K562 (cell line): ENCODE measurements at regions not wholly inside any gene's neighbourhood (a gene's known extent, or its start where the extent isn't known, plus 50 kb on each side); places are given as distances from the start of the nearest gene placed in this dataset.

Experiments
- BACH1 ChIP-seq: fragments of 200-800 bp; sonication (Bioruptor generic); IDR thresholded peaks from 2 replicates; pipeline ENCODE4 v1.6.1; 2016; ENCODE audit warnings: missing genetic modification characterization, missing compliant biosample characterization
- CTCF ChIP-seq, 3 experiments: IDR thresholded peaks in 2 of 3; conservative IDR thresholded peaks in 1 of 3; 2 replicates each; pipeline ENCODE4 v1.5.1; 2011 to 2012; ENCODE audit warnings: low read length in 3 of 3, mild to moderate bottlenecking in 3 of 3, control low read depth in 2 of 3, improper control_type of control experiment in 1 of 3, inconsistent platforms in 1 of 3, low read depth in 1 of 3, mixed read lengths in 1 of 3, moderate library complexity in 1 of 3; ENCODE audit not compliant: insufficient read depth in 2 of 3
- ELF2 ChIP-seq: fragments of 250-450 bp; sonication (Bioruptor Pico); IDR thresholded peaks from 2 replicates; pipeline ENCODE4 v1.5.0; 2021; ENCODE audit warnings: mild to moderate bottlenecking
- EP300 ChIP-seq: IDR thresholded peaks from 2 replicates; pipeline ENCODE4 v1.6.1; 2012; ENCODE audit warnings: low read length, improper control_type of control experiment
- ETV1 ChIP-seq: fragments of 450-650 bp; conservative IDR thresholded peaks from 2 replicates; pipeline ENCODE4 v1.6.1; 2016; ENCODE audit warnings: missing genetic modification characterization, control low read depth, low read depth, missing compliant biosample characterization
- GATA2 ChIP-seq: sonication (generic); formaldehyde crosslinking; IDR thresholded peaks from 2 replicates; pipeline ENCODE4 v1.4.0; 2020; ENCODE audit warnings: mild to moderate bottlenecking, missing genetic modification reagents
- RBM22 ChIP-seq: fragments of 200-400 bp; formaldehyde crosslinking; IDR thresholded peaks from 2 replicates; pipeline ENCODE4 v1.6.1; 2018; ENCODE audit warnings: low read length, low read depth; ENCODE audit not compliant: poor library complexity, severe bottlenecking
- SREBF1 ChIP-seq: fragments of 150-350 bp; IDR thresholded peaks from 2 replicates; pipeline ENCODE4 v1.6.1; 2014; ENCODE audit warnings: antibody characterized with exemption, low read depth, low read length, borderline replicate concordance
- STAT5B ChIP-seq: fragments of 250-450 bp; sonication (Bioruptor Pico); IDR thresholded peaks from 2 replicates; pipeline ENCODE4 v1.8.0; 2021; ENCODE audit warnings: mild to moderate bottlenecking, inconsistent platforms
- TAF1 ChIP-seq: IDR thresholded peaks from 2 replicates; pipeline ENCODE4 v1.6.1; 2011; ENCODE audit warnings: mild to moderate bottlenecking, low read length, moderate library complexity; ENCODE audit not compliant: insufficient read depth, control insufficient read depth, severe bottlenecking; ENCODE audit errors: extremely low read depth
- TCFL5 ChIP-seq: fragments of 250-450 bp; sonication (Bioruptor Pico); conservative IDR thresholded peaks from 2 replicates; pipeline ENCODE4 v1.6.1; 2021; ENCODE audit warnings: mild to moderate bottlenecking, moderate library complexity, matching md5 sums
- ZNF232 ChIP-seq: sonication (generic); formaldehyde crosslinking; IDR thresholded peaks from 2 replicates; pipeline ENCODE4 v1.8.0; 2022; ENCODE audit warnings: mild to moderate bottlenecking, missing genetic modification reagents
- ZNF277 ChIP-seq: fragments of 250-450 bp; sonication (Bioruptor Pico); IDR thresholded peaks from 2 replicates; pipeline ENCODE4 v1.8.0; 2022; ENCODE audit warnings: inconsistent platforms, mild to moderate bottlenecking, moderate library complexity, borderline replicate concordance
- ZNF311 ChIP-seq: fragments of 250-450 bp; sonication (Bioruptor Pico); IDR thresholded peaks from 2 replicates; pipeline ENCODE4 v1.4.0; 2020; ENCODE audit warnings: mild to moderate bottlenecking, moderate library complexity

DNA sequence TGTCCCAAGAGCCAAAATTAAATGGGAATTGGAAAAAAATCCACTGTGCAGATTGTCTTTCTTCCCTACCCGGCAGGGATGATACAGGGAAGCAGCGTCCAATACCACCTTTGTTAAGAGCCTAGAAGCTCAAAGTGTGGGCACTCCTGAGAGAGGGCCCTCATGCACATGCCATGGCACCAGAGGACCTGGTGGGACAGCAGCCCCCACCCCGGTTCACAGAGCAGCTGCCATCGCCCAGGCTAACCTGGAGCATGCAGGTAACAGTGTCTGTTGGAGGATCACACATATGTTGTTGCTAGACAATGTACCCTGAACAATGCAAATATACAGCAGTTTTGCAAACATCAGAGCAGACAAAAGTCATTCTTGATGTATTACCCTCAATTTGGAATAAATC is 206.5 kb downstream of the TJP1 start:
- TF ChIP-seq ELF2 (CRISPR knock-in tag) (no peak), GATA2 (no peak), EP300 (no peak), TCFL5 (no peak), TAF1 (no peak), ZNF277 (no peak), STAT5B (no peak), ZNF311 (CRISPR knock-in tag) (no peak), ZNF232 (CRISPR knock-in tag) (no peak), SREBF1 (no peak), CTCF (IDR thresholded peaks at IDR 0.05 in 2 of 3, conservative IDR thresholded peaks at IDR 0.05 in 1 of 3; ENCODE audit: insufficient read depth in 2 of 3, low read depth in 1 of 3, low read length in 3 of 3) (no peak), ETV1 (tag) (no peak), BACH1 (no peak), RBM22 (no peak)
